SU-DHL-6 (cell line): ENCODE measurements at regions not wholly inside any gene's neighbourhood (a gene's known extent, or its start where the extent isn't known, plus 50 kb on each side); places are given as distances from the start of the nearest gene placed in this dataset.

Experiments used
- CTCF ChIP-seq: fragments of 200-600 bp; sonication (generic); IDR thresholded peaks from one replicate; pipeline ENCODE4 v1.5.1; 2017; ENCODE audit warnings: antibody characterized with exemption, mild to moderate bottlenecking, low read length, moderate library complexity; ENCODE audit not compliant: insufficient read depth, poor library complexity, severe bottlenecking
- EZH2phosphoT487 ChIP-seq: fragments of 200-600 bp; sonication (generic), shearing (Covaris generic); conservative IDR thresholded peaks from 2 replicates; pipeline ENCODE4 v1.6.1; 2018; ENCODE audit warnings: mild to moderate bottlenecking, antibody characterized with exemption, low read length, moderate library complexity, mixed read lengths

GRCh38 chr3:113140876-113141275 lies 70.5 kb upstream of the BOC start:
- TF ChIP-seq CTCF (no peak), EZH2phosphoT487 (no peak)
